Neuron (in vitro differentiated cells): ENCODE measurements at regions not wholly inside any gene's neighbourhood (a gene's known extent, or its start where the extent isn't known, plus 50 kb on each side); places are given as distances from the start of the nearest gene placed in this dataset.

ENCODE experiments used
- H2AFZ ChIP-seq: one replicate; pipeline ENCODE4 v1.6.1; 2013; ENCODE audit warnings: low read depth, mild to moderate bottlenecking, inconsistent platforms, low read length, moderate library complexity
- H3K27me3 ChIP-seq: one replicate; pipeline ENCODE4 v1.6.1; 2013; ENCODE audit warnings: low read length; ENCODE audit not compliant: insufficient read depth
- H3K36me3 ChIP-seq: one replicate; pipeline ENCODE4 v1.6.1; 2013; ENCODE audit warnings: low read length; ENCODE audit not compliant: insufficient read depth
- H3K4me1 ChIP-seq: one replicate; pipeline ENCODE4 v1.6.1; 2013; ENCODE audit warnings: low read length; ENCODE audit not compliant: insufficient read depth
- H3K4me3 ChIP-seq: 2 replicates; pipeline ENCODE4 v1.5.1; 2013; ENCODE audit warnings: mild to moderate bottlenecking, low read length, moderate library complexity
- H3K9me3 ChIP-seq: one replicate; pipeline ENCODE4 v1.6.1; 2013; ENCODE audit warnings: low read length

DNA sequence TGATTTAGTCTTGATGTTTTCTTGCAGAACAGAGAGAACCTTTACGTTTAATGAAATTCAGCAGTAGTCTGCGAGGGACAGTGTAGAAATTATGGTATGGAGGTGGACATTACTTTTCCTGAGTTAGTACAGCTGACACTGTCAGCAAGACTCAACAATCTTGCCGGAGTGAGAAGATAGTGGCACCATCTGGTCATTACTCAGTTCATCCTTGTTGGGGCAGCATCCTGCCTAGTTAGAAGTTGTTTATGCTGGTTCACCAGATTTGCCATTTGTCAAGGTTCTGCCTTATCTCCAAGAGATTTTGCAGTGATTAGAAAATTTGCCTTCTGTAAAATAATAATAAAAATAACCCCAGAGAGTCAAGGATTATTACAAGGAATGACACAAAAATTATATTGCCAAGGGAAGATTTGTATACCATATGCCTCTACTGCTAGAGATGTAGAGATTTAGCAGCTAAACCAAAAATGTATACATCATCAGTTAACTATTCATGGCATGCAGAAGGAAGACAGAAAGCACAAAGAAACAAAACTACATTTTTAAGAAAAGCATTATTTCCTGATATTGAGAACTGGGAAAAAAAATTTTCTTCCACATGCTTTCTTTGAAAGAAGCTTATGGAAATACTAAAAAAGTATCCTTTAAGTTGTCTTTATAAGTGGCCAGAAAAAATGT, 1967.4 kb downstream of the NCAM2 start:
- Histone ChIP-seq H2AFZ (no peak overlapping the region), H3K4me3 (no peak overlapping the region), H3K9me3 (no peaks in the 10 kb centered on the region), H3K4me1 (no peaks in the 10 kb centered on the region), H3K27me3 (no peaks in the 10 kb centered on the region), H3K36me3 (no peaks in the 10 kb centered on the region)

DNA sequence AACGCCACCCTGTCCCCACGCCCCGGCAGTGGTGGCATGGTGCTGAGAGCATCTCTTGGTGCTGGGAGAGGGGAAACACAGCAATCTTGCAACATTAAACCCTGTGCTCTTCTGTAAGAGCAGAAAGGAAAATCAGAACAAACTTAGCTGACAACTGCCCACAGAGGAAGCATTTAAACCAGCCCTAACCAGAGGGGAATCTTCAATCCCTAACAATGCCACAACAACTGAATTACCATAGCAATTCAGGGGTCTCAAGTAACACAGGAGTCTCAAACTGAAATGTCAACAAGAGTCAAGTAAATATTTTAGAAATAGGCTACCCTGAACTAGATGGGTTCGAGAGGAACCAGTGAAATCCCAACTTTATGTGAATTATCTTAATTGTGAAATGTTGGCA, 1983.6 kb downstream of the NCAM2 start:
- H3K4me1 ChIP-seq = no peaks in the 10 kb centered on the region
- no peak overlapping the region for H3K4me3 ChIP-seq
- H3K9me3 ChIP-seq = no peaks in the 10 kb centered on the region
- H2AFZ ChIP-seq = no peak overlapping the region
- no peaks in the 10 kb centered on the region for H3K36me3 ChIP-seq
- H3K27me3 ChIP-seq = no peaks in the 10 kb centered on the region

DNA sequence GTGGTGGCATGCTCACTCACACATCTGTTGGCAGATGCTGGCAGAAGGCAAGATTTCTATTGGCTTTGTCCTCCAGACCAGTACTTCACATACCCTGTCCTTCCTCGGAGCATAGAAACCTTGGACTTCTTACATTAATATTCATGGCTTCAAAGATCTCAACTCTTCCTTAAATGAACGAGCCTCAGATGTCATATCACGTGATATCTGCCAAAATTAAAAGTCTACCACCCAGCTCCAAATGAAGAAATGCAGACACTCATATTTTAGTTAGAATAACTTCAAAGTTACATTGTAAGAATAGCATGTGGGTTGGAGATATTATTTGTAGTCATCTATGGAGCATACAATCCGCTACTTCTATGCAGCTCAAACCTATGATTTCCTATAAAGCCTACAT, 1994.9 kb downstream of the NCAM2 start:
- H3K4me1 ChIP-seq = no peaks in the 10 kb centered on the region
- no peak overlapping the region for H3K4me3 ChIP-seq
- no peak overlapping the region for H2AFZ ChIP-seq
- no peaks in the 10 kb centered on the region for H3K9me3 ChIP-seq
- no peaks in the 10 kb centered on the region for H3K27me3 ChIP-seq
- H3K36me3 ChIP-seq = no peaks in the 10 kb centered on the region

DNA sequence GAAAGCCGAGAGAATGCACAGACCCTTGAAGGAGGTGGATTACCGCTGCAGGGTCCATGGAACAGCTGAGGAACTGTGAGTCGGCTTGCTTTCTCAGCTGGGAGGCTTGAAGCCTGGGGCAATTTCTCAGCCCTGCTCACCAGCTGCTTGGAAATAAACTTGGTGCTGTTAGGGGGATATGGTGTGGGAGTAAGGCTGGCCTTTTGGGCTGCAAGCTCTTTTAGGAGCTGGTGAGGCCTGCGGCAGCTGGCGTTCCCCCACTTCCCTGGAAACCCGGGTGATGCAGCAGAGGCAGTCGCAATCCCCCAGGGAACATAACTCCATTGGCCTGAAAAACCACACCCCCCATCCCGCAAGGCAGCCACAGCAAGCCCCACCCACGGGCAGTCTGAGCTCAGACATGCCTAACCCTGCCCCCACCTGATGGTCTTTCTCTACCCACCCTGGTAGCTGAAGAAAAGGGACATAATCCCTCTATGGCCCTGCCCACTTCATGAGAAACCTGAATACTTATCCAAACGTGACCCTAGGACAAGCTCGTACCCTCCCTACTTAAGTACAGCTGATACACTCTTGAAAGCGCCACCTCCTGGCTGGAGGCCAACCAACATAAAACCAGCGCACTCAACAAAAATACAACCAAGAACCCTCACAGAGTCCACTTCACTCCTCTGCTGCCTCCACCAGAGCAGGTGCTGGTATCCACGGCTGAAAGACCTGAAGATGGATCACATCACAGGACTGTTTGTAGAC, 1995.8 kb downstream of the NCAM2 start:
- H2AFZ ChIP-seq = no peak overlapping the region
- no peaks in the 10 kb centered on the region for H3K36me3 ChIP-seq
- no peaks in the 10 kb centered on the region for H3K27me3 ChIP-seq
- H3K4me3 ChIP-seq = no peak overlapping the region
- no peaks in the 10 kb centered on the region for H3K4me1 ChIP-seq
- H3K9me3 ChIP-seq = no peaks in the 10 kb centered on the region

DNA sequence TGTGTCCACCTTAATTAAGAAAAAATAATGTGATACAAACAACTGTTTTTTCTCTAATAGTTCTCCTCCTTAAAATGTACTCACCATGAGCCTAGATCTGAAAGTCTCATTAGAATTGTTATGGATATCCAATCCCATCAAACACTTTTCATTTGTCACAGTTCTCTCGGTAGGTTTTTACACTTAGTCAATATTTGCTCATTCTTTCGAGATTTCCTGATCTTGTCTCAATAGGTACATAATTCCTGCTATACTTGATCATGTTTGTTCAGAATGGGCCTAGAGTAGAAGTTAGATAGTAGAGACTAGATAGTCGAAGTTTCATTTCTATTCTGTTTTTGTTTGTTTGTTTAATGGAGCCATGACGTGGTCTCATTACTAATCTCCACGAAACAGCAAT, 2005.7 kb downstream of the NCAM2 start:
- Histone ChIP-seq H3K36me3 (no peaks in the 10 kb centered on the region), H3K27me3 (no peaks in the 10 kb centered on the region), H3K4me1 (no peaks in the 10 kb centered on the region), H2AFZ (no peak overlapping the region), H3K9me3 (no peaks in the 10 kb centered on the region), H3K4me3 (no peak overlapping the region)

DNA sequence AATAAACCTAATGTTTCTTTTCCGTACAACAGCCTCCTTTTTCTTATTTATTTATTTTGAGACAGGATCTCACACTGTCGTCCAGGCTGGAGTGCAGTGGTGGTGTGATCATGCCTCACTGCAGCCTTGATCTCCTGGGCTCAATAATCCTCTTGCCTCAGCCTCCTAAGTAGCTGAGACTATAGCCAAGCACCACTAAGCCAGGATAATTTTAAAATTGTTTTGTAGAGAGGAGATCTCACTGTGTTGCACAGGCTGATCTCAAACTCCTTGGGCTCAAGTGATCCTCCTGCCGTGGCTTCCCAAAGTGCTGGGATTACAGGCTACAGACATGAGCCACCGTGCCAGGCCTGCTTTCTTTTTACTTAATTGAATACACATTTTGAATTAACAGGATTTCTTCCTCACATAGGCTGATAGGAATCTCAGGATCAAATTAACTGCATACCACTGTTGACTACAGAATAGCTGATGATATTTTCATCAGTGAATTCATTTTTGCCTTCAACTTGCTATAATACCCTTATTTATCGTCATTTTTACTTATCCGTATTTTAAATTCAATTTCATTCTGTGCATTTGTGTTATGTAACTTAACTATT, 2010.5 kb downstream of the NCAM2 start:
- H3K9me3 ChIP-seq = no peaks in the 10 kb centered on the region
- no peaks in the 10 kb centered on the region for H3K27me3 ChIP-seq
- no peaks in the 10 kb centered on the region for H3K4me1 ChIP-seq
- no peak overlapping the region for H2AFZ ChIP-seq
- H3K36me3 ChIP-seq = no peaks in the 10 kb centered on the region
- no peak overlapping the region for H3K4me3 ChIP-seq

DNA sequence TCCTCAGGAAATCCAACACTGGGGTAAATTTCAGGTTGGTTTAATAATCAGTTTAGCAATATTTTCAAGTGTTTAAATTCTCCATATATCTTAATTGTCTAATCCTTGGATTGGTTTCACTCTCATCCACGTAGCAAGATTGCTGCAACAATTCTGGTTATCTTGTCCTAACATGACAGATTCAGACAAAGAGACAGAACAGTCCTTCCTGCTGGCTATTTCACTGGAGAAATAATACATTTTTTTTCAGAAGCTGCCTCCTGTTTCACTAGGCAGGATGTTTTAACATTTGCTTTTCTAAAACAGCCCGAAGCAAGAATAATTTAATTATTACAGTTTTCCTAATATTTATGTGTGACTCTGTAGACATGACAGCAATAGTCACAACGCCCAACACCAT, 2011.2 kb downstream of the NCAM2 start:
- Histone ChIP-seq H3K4me1 (no peaks in the 10 kb centered on the region), H2AFZ (no peak overlapping the region), H3K9me3 (no peaks in the 10 kb centered on the region), H3K36me3 (no peaks in the 10 kb centered on the region), H3K27me3 (no peaks in the 10 kb centered on the region), H3K4me3 (no peak overlapping the region)

DNA sequence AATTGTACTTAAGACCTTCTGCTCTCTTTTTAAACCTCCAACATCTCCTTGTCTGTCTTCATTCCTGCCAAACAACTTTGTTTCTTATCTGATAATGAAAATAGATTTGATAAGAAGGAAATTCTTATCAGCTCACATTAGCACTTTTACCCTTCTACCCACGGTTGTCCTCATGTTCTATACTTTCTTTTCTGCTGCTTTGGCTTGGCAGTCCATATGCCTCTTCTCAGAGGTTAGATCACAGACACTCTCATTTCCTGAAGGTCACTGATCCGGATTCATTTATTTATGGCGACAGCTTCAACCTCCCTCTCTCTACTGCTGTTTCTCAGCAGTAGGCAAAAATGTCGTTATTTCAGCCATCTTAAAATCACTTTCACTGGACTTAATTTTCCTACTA, 2015.8 kb downstream of the NCAM2 start:
- H3K4me3 ChIP-seq = no peak overlapping the region
- H3K4me1 ChIP-seq = no peaks in the 10 kb centered on the region
- no peaks in the 10 kb centered on the region for H3K27me3 ChIP-seq
- no peaks in the 10 kb centered on the region for H3K36me3 ChIP-seq
- H2AFZ ChIP-seq = no peak overlapping the region
- H3K9me3 ChIP-seq = no peaks in the 10 kb centered on the region

DNA sequence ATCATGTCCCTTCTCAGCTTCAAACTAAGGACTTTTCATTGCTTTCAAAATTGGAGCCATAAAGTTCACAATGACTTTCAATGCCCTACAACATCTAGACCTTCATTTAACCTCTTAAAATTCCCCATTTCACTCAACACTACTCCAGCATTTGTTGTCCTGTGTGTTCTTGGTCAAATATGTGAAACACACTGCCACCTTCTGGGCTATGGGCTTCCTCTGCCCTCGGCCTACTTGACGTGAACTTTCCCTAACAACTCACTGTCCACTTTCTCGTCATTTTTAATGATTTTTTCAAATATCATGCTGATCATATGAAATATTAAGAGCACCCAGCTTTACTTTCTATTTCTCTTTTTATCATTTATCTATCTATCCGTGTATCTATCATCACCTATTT, 2018.4 kb downstream of the NCAM2 start:
- H3K27me3 ChIP-seq = no peaks in the 10 kb centered on the region
- H3K4me1 ChIP-seq = no peaks in the 10 kb centered on the region
- H3K9me3 ChIP-seq = no peaks in the 10 kb centered on the region

DNA sequence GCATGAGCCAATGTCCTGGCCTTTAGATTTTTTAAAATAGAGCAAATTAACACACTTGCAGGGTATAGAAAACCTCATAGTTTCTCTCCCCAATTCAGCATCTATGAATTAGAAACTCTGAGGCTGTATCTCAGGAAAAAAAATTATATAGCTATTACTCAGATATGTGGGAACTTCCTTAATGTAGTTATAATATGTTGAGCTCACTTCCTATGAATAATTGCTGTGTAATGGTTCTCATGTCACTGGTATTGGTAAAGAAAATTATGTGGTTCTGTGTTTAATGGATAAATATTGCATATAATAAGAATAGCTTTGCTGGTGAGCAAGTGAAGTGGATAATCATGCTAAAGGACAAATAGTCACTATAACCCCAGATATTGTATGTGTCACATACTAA, 2019.8 kb downstream of the NCAM2 start:
- Histone ChIP-seq H2AFZ (no peak overlapping the region), H3K4me3 (no peak overlapping the region), H3K36me3 (no peaks in the 10 kb centered on the region), H3K27me3 (no peaks in the 10 kb centered on the region), H3K4me1 (no peaks in the 10 kb centered on the region), H3K9me3 (no peaks in the 10 kb centered on the region)

More for the DNA sequence above, 2018.4 kb downstream of the NCAM2 start:
- no peak overlapping the region for H3K4me3 ChIP-seq
- no peak overlapping the region for H2AFZ ChIP-seq
- H3K36me3 ChIP-seq = no peaks in the 10 kb centered on the region

DNA sequence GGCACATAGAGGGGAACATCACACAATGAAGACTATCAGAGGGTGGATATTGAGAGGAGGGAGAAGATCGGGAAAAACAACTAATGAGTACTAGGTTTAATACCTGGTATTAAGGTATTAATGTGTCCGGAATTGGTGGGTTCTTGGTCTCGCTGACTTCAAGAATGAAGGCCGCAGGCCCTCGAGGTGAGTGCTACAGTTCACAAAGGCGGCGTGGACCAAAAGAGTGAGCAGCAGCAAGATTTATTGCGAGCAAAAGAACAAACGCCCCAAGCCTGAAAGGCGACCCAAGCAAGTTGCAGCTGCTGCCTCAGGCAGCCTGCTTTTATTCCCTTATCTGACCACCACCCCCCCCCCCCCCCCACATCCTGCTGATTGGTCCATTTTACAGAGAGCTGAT, 2022.8 kb downstream of the NCAM2 start:
- no peaks in the 10 kb centered on the region for H3K9me3 ChIP-seq
- H3K4me1 ChIP-seq = no peaks in the 10 kb centered on the region
- H3K36me3 ChIP-seq = no peaks in the 10 kb centered on the region
- no peaks in the 10 kb centered on the region for H3K27me3 ChIP-seq
- no peak overlapping the region for H3K4me3 ChIP-seq
- no peak overlapping the region for H2AFZ ChIP-seq

DNA sequence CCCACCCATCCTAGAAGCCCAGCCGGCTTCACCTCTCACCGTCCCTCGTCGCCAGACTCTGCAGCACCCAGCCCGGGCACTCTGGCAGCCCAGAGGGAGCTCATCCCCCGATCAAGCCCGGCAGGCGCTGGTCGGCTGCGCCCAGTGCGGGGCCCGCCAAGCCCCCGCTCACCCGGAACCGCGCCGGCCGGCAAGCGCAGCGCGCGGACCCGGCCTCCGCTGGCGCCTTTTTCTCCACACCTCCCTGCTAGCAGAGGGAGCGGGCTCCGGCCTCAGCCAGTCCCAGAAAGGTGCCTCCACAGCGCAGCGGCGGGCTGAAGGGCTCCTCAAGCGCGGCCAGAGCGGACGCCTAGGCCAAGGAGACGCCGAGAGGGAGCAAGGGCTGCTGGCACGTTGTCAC, 2023.3 kb downstream of the NCAM2 start:
- Histone ChIP-seq H3K4me3 (no peak overlapping the region), H2AFZ (no peak overlapping the region), H3K9me3 (no peaks in the 10 kb centered on the region), H3K36me3 (no peaks in the 10 kb centered on the region), H3K27me3 (no peaks in the 10 kb centered on the region), H3K4me1 (no peaks in the 10 kb centered on the region)

DNA sequence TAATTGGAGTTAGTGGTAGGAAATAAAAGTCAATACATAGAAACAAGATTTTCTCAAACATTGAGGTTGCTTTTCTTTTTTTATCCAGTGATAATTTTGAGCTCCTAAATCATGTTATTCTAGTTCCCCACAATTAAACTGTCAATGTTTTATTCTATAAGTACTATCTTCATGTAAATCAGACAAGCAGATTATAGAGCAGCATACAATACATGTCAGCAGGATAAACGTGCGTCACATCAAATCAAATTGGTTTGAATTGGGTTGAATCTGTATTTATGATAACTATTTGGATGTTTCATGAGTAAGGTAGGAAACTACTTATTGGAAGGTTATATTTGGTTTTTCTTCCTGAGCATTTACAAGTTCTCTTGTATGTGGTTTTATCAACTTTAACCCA, 2028.7 kb downstream of the NCAM2 start:
- Histone ChIP-seq H3K4me1 (no peaks in the 10 kb centered on the region), H3K9me3 (no peaks in the 10 kb centered on the region), H3K27me3 (no peaks in the 10 kb centered on the region), H2AFZ (no peak overlapping the region), H3K4me3 (no peak overlapping the region), H3K36me3 (no peaks in the 10 kb centered on the region)
